ENCODE measurements at regions not wholly inside any gene's neighbourhood (a gene's known extent, or its start where the extent isn't known, plus 50 kb on each side); places are given as distances from the start of the nearest gene placed in this dataset.

DNA sequence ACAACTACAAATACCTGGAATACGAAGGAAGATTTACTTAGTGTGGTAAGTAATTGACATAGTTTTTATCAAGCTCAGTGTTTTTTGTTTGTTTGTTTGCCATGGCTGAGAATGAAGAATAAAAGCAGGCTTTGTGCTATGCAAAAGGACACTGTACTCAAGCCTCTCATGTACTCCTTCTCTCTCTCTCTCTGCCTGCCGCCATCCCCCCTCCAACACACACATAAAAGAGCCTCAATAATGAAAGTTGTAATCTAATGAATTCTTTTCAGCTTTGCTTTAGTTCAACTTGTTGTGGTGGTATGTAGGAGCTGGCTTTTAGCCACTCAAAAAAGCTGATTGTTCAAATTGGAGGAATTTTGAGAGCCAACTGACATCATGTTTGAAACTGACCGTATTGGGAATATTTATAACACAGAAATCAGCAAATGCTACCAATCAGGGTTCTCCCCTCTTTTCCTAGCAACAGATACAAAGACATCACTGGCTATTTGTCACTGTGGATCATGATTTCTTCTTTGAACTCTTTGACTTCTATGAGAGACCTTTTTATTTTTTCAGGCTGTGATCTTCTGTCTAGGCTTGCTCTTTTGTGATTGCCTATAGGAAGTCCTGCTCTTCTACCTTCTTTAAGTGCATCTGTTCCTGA lies 1148.8 kb downstream of the RAPGEF2 start:
- no peak for DNase-seq (ENCODE audit: low spot score, unreplicated experiment)
- TF ChIP-seq, protein P1, sequence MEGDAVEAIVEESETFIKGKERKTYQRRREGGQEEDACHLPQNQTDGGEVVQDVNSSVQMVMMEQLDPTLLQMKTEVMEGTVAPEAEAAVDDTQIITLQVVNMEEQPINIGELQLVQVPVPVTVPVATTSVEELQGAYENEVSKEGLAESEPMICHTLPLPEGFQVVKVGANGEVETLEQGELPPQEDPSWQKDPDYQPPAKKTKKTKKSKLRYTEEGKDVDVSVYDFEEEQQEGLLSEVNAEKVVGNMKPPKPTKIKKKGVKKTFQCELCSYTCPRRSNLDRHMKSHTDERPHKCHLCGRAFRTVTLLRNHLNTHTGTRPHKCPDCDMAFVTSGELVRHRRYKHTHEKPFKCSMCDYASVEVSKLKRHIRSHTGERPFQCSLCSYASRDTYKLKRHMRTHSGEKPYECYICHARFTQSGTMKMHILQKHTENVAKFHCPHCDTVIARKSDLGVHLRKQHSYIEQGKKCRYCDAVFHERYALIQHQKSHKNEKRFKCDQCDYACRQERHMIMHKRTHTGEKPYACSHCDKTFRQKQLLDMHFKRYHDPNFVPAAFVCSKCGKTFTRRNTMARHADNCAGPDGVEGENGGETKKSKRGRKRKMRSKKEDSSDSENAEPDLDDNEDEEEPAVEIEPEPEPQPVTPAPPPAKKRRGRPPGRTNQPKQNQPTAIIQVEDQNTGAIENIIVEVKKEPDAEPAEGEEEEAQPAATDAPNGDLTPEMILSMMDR (IDR thresholded peaks at IDR 0.05; ENCODE audit: unreplicated experiment), result no peak
- H3K4me1 Mint-ChIP-seq (ENCODE audit: low read depth), result peaks cover 7% of the 10 kb centered on the region
- peaks cover 7% of the 10 kb centered on the region for H3K9me3 Mint-ChIP-seq (ENCODE audit: low read depth)
- H3K27ac Mint-ChIP-seq, result no peak overlapping the region
- H3K27me3 Mint-ChIP-seq, result no peaks in the 10 kb centered on the region
- no peak overlapping the region for H3K4me3 Mint-ChIP-seq (ENCODE audit: low read depth)
- no peaks in the 10 kb centered on the region for H3K36me3 Mint-ChIP-seq (ENCODE audit: insufficient read depth)

- no peak for DNase-seq (ENCODE audit: low spot score, unreplicated experiment)
- Mint-ChIP-seq H3K4me1 (ENCODE audit: low read depth) (no peaks in the 10 kb centered on the region), H3K36me3 (ENCODE audit: insufficient read depth) (no peaks in the 10 kb centered on the region), H3K27ac (no peak overlapping the region), H3K4me3 (ENCODE audit: low read depth) (no peak overlapping the region), H3K27me3 (no peaks in the 10 kb centered on the region), H3K9me3 (ENCODE audit: low read depth) (peaks cover 14% of the 10 kb centered on the region)
- TF ChIP-seq, protein P1 (IDR thresholded peaks at IDR 0.05; ENCODE audit: unreplicated experiment), result no peak
These were observed 1154.4 kb downstream of the RAPGEF2 start for GRCh38 chr4:160257318-160257717.

GRCh38 chr4:160265014-160265413 lies 1162.1 kb downstream of the RAPGEF2 start:
- Mint-ChIP-seq H3K4me1 (ENCODE audit: low read depth) (no peaks in the 10 kb centered on the region), H3K36me3 (ENCODE audit: insufficient read depth) (no peaks in the 10 kb centered on the region), H3K27ac (no peak overlapping the region), H3K4me3 (ENCODE audit: low read depth) (no peak overlapping the region), H3K9me3 (ENCODE audit: low read depth) (peaks cover 9% of the 10 kb centered on the region), H3K27me3 (no peaks in the 10 kb centered on the region)
- no peak for DNase-seq (ENCODE audit: low spot score, unreplicated experiment)
- TF ChIP-seq, protein P1 (IDR thresholded peaks at IDR 0.05; ENCODE audit: unreplicated experiment), result no peak

GRCh38 chr4:160265836-160266235 lies 1163.0 kb downstream of the RAPGEF2 start:
- Mint-ChIP-seq H3K27ac (no peak overlapping the region), H3K4me3 (ENCODE audit: low read depth) (no peak overlapping the region), H3K9me3 (ENCODE audit: low read depth) (peaks cover 6% of the 10 kb centered on the region), H3K36me3 (ENCODE audit: insufficient read depth) (no peaks in the 10 kb centered on the region), H3K4me1 (ENCODE audit: low read depth) (no peaks in the 10 kb centered on the region), H3K27me3 (no peaks in the 10 kb centered on the region)
- TF ChIP-seq, protein P1 (IDR thresholded peaks at IDR 0.05; ENCODE audit: unreplicated experiment), result no peak
- no peak for DNase-seq (ENCODE audit: low spot score, unreplicated experiment)

DNA sequence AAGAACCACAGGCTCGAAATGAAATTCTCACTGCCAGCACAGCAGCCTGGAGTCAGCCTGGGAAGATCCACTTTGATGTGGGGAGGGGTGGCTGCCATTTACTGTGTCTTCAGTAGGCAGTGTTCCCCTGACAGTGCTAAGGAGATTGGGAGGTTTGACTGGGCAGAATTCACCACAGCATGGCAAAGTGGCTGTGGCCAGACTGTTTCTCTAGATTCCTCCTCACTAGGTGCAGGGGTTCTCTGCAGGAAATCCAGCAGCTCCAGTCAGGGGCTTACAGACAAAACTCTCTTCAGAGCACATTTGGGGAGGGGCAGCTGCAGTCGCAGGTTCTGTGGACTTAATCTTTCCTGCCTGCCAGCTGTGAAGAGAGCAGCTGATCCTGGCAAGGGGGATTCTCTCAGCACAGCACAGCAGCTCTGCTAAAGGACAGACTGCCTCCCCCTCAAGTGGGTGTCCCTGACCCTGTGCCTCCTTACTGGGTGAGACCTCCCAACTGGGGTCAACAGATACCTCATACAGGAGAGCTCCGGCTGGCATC lies 1174.0 kb downstream of the RAPGEF2 start:
- Mint-ChIP-seq H3K27ac (no peak overlapping the region), H3K9me3 (ENCODE audit: low read depth) (peaks cover 39% of the 10 kb centered on the region), H3K4me1 (ENCODE audit: low read depth) (no peaks in the 10 kb centered on the region), H3K4me3 (ENCODE audit: low read depth) (no peak overlapping the region), H3K27me3 (no peaks in the 10 kb centered on the region), H3K36me3 (ENCODE audit: insufficient read depth) (no peaks in the 10 kb centered on the region)
- no peak for DNase-seq (ENCODE audit: low spot score, unreplicated experiment)
- TF ChIP-seq, protein P1 (IDR thresholded peaks at IDR 0.05; ENCODE audit: unreplicated experiment), result no peak

All from progenitor cell of endocrine pancreas (in vitro differentiated cells).